NB4 (cell line): ENCODE measurements at regions not wholly inside any gene's neighbourhood (a gene's known extent, or its start where the extent isn't known, plus 50 kb on each side); places are given as distances from the start of the nearest gene placed in this dataset.
"Not testable (repeated sequence)": the region's sequence is repeated elsewhere in the genome, so short reads cannot be mapped to it uniquely, and the experiment has no call there.

Experiments
- DNase-seq: peaks from one replicate; pipeline ENCODE4 v3.0.0; 2010; ENCODE audit warnings: low read depth
- H3K4me3 ChIP-seq: one replicate; pipeline ENCODE4 v1.5.1; 2011; ENCODE audit warnings: mild to moderate bottlenecking, low read depth, low read length, moderate library complexity
- MAX ChIP-seq: IDR thresholded peaks from 2 replicates; pipeline ENCODE4 v1.6.1; 2011; ENCODE audit warnings: low read depth, low read length
- MYC ChIP-seq: IDR thresholded peaks from 2 replicates; pipeline ENCODE4 v1.6.1; 2011; ENCODE audit warnings: low read depth, low read length
- POLR2A ChIP-seq: IDR thresholded peaks from 2 replicates; pipeline ENCODE4 v1.6.1; 2011; ENCODE audit warnings: mild to moderate bottlenecking; ENCODE audit not compliant: insufficient read length; ENCODE audit errors: extremely low read depth
- TF ChIP-seq, protein P1 (sequence below): IDR thresholded peaks from one replicate; pipeline ENCODE4 v1.5.1; 2012; ENCODE audit warnings: low read depth, low read length

DNA sequence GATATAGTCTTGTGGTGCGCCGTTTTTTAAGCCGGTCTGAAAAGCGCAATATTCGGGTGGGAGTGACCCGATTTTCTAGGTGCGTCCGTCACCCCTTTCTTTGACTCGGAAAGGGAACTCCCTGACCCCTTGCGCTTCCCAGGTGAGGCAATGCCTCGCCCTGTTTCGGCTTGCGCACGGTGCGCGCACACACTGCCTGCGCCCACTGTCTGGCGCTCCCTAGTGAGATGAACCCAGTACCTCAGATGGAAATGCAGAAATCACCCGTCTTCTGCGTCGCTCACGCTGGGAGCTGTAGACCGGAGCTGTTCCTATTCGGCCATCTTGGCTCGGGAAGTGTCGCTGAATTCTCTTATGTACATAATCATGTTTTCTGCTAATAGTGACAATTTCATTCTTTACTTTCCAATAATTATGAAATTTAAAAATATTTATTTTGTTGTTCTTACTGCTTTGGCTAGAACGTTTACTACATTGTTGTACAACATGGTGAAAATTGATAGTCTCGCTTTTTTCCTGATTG is 61.2 kb upstream of the MINDY3 start:
- not testable (repeated sequence) for H3K4me3 ChIP-seq, DNase-seq

- no peak for DNase-seq
- no peak overlapping the region for H3K4me3 ChIP-seq
- TF ChIP-seq MAX, result no peak
- TF ChIP-seq POLR2A, result no peak
- no peak for TF ChIP-seq MYC
Observed at GRCh38 chr10:15931376-15931775, 71.1 kb upstream of the MINDY3 start.

GRCh38 chr10:15939543-15939942 is 79.2 kb upstream of the MINDY3 start:
- H3K4me3 ChIP-seq, DNase-seq: not testable (repeated sequence)

GRCh38 chr10:15943426-15943825 is 83.1 kb upstream of the MINDY3 start:
- DNase-seq, result no peak
- TF ChIP-seq MYC (no peak), POLR2A (no peak), MAX (no peak)
- TF ChIP-seq, protein P1, sequence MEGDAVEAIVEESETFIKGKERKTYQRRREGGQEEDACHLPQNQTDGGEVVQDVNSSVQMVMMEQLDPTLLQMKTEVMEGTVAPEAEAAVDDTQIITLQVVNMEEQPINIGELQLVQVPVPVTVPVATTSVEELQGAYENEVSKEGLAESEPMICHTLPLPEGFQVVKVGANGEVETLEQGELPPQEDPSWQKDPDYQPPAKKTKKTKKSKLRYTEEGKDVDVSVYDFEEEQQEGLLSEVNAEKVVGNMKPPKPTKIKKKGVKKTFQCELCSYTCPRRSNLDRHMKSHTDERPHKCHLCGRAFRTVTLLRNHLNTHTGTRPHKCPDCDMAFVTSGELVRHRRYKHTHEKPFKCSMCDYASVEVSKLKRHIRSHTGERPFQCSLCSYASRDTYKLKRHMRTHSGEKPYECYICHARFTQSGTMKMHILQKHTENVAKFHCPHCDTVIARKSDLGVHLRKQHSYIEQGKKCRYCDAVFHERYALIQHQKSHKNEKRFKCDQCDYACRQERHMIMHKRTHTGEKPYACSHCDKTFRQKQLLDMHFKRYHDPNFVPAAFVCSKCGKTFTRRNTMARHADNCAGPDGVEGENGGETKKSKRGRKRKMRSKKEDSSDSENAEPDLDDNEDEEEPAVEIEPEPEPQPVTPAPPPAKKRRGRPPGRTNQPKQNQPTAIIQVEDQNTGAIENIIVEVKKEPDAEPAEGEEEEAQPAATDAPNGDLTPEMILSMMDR, result no peak
- H3K4me3 ChIP-seq, result no peak overlapping the region

- DNase-seq, result no peak
Observed at GRCh38 chr10:15954188-15954587, 93.9 kb upstream of the MINDY3 start.

GRCh38 chr10:15960277-15960676 is 100.0 kb upstream of the MINDY3 start:
- H3K4me3 ChIP-seq, result no peak overlapping the region
- DNase-seq, result no peak
- TF ChIP-seq MYC, result no peak
- TF ChIP-seq, protein P1, result no peak
- no peak for TF ChIP-seq MAX
- TF ChIP-seq POLR2A, result no peak

More at GRCh38 chr10:15954188-15954587, 93.9 kb upstream of the MINDY3 start:
- TF ChIP-seq MYC, result no peak
- TF ChIP-seq, protein P1, result no peak
- no peak for TF ChIP-seq MAX
- no peak for TF ChIP-seq POLR2A
- H3K4me3 ChIP-seq, result no peak overlapping the region

DNA sequence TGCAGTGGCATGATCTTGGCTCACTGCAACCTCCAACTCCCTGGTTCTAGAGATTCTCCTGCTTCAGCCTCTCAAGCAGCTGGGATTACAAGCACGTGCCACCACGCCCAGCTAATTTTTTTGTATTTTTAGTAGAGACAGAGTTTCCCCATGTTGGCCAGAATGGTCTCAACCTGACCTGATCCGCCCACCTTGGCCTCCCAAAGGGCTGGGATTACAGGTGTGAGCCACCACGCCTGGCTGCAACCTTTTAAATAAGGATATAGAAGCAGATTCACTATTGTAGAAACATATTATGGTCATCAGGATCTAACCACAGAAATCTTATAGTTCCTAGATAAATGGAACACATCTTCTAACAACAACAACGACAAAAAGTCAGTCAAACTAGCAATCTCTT is 112.4 kb upstream of the MINDY3 start:
- not testable (repeated sequence) for DNase-seq

DNA sequence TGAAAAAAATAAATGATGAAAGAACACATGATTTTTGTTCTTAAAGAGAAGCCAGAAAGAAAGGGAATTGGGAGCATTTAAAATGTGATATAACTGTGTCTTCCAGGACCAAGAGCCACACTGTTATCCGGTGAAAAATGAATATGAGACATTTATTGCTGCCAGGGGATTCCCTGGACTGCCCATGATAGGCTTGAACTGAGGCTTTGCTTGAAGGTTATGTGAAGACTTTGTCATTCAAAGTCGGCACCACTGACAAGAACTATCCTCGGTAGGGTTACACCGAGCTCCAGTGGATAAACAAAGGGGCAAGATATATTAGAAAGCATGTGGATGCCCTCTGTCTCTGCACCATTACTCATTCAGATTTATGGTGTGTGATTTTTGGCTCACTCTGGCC is 125.4 kb upstream of the MINDY3 start:
- no peak overlapping the region for H3K4me3 ChIP-seq
- no peak for DNase-seq
- TF ChIP-seq POLR2A (no peak), MYC (no peak), MAX (no peak)
- TF ChIP-seq, protein P1, result no peak

More for the DNA sequence above, 112.4 kb upstream of the MINDY3 start:
- not testable (repeated sequence) for H3K4me3 ChIP-seq
